ENCODE measurements at regions not wholly inside any gene's neighbourhood (a gene's known extent, or its start where the extent isn't known, plus 50 kb on each side); places are given as distances from the start of the nearest gene placed in this dataset.

GRCh38 chr5:136720674-136721073, 355.3 kb upstream of the TRPC7 start:
- H3K27me3 ChIP-seq (ENCODE audit: control insufficient read depth, insufficient read depth, low read length): no peaks in the 10 kb centered on the region
- H3K36me3 ChIP-seq (ENCODE audit: control insufficient read depth, insufficient read depth, low read length): no peaks in the 10 kb centered on the region
- no peak for DNase-seq (ENCODE audit: low read depth)
- H3K4me3 ChIP-seq (ENCODE audit: low read depth, low read length): no peak overlapping the region
- TF ChIP-seq CTCF (IDR thresholded peaks at IDR 0.05; ENCODE audit: insufficient read depth, low read length, poor library complexity, severe bottlenecking): no peak

DNA sequence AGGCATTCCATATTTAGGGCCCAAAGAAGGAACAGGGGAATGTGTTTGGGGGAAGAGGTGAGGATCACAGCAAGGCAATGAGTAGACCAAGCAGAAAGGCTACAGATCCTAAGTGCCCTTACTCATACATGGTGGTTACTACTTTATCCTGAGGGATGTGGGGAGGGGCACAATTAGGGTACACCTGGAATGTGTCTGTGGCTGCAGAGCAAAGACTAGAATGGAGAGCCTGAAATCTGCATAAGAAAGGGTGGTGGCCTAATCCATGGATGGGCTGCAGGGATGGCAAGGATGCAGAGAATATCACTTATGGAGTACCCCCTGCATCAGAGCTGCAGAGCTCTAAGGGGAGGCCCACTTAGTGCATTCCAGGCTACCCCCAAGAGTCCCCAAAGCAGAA, 352.6 kb upstream of the TRPC7 start:
- TF ChIP-seq CTCF (IDR thresholded peaks at IDR 0.05; ENCODE audit: insufficient read depth, low read length, poor library complexity, severe bottlenecking): no peak
- Histone ChIP-seq H3K27me3 (ENCODE audit: control insufficient read depth, insufficient read depth, low read length) (no peaks in the 10 kb centered on the region), H3K36me3 (ENCODE audit: control insufficient read depth, insufficient read depth, low read length) (no peaks in the 10 kb centered on the region), H3K4me3 (ENCODE audit: low read depth, low read length) (no peak overlapping the region)
- no peak for DNase-seq (ENCODE audit: low read depth)

- Histone ChIP-seq H3K4me3 (ENCODE audit: low read depth, low read length) (no peak overlapping the region), H3K27me3 (ENCODE audit: control insufficient read depth, insufficient read depth, low read length) (no peaks in the 10 kb centered on the region), H3K36me3 (ENCODE audit: control insufficient read depth, insufficient read depth, low read length) (no peaks in the 10 kb centered on the region)
- no peak for TF ChIP-seq CTCF (IDR thresholded peaks at IDR 0.05; ENCODE audit: insufficient read depth, low read length, poor library complexity, severe bottlenecking)
- DNase-seq (ENCODE audit: low read depth): no peak
Measured at GRCh38 chr5:136714286-136714685, 348.9 kb upstream of the TRPC7 start.

- Histone ChIP-seq H3K4me3 (ENCODE audit: low read depth, low read length) (no peak overlapping the region), H3K27me3 (ENCODE audit: control insufficient read depth, insufficient read depth, low read length) (no peaks in the 10 kb centered on the region), H3K36me3 (ENCODE audit: control insufficient read depth, insufficient read depth, low read length) (no peaks in the 10 kb centered on the region)
- TF ChIP-seq CTCF (IDR thresholded peaks at IDR 0.05; ENCODE audit: insufficient read depth, low read length, poor library complexity, severe bottlenecking): no peak
- DNase-seq (ENCODE audit: low read depth): no peak
Measured at GRCh38 chr5:136712628-136713027, 347.3 kb upstream of the TRPC7 start.

- H3K27me3 ChIP-seq (ENCODE audit: control insufficient read depth, insufficient read depth, low read length): no peaks in the 10 kb centered on the region
- no peak for DNase-seq (ENCODE audit: low read depth)
- no peaks in the 10 kb centered on the region for H3K36me3 ChIP-seq (ENCODE audit: control insufficient read depth, insufficient read depth, low read length)
- TF ChIP-seq CTCF (IDR thresholded peaks at IDR 0.05; ENCODE audit: insufficient read depth, low read length, poor library complexity, severe bottlenecking): no peak
- no peak overlapping the region for H3K4me3 ChIP-seq (ENCODE audit: low read depth, low read length)
Measured at GRCh38 chr5:136710834-136711233, 345.5 kb upstream of the TRPC7 start.

DNA sequence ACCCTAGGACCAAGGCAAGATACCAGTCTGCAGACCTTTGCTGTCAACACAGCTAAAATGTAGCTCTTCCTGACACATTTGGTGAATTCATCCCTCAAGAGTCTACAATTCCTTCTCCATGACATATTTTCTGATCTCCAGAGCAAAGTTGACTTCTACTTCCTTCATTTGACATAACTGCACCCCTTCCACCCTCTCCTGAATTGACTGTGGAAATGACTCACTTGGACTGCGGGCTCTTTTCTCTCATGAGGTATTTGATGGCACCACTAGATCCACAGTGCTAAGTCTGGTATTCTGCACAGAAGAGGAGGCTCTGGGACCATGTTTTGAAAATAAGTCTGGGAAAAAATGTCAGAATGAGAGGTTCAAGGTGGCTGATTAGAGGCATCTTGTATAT, 338.4 kb upstream of the TRPC7 start:
- no peak overlapping the region for H3K4me3 ChIP-seq (ENCODE audit: low read depth, low read length)

More for the DNA sequence above, 338.4 kb upstream of the TRPC7 start:
- DNase-seq (ENCODE audit: low read depth): no peak
- no peak for TF ChIP-seq CTCF (IDR thresholded peaks at IDR 0.05; ENCODE audit: insufficient read depth, low read length, poor library complexity, severe bottlenecking)
- no peaks in the 10 kb centered on the region for H3K36me3 ChIP-seq (ENCODE audit: control insufficient read depth, insufficient read depth, low read length)
- H3K27me3 ChIP-seq (ENCODE audit: control insufficient read depth, insufficient read depth, low read length): no peaks in the 10 kb centered on the region
